M059J (cell line): ENCODE measurements at regions not wholly inside any gene's neighbourhood (a gene's known extent, or its start where the extent isn't known, plus 50 kb on each side); places are given as distances from the start of the nearest gene placed in this dataset.

Source experiments
- DNase-seq: peaks from one replicate; pipeline ENCODE4 v3.0.0-alpha.2; 2012; ENCODE audit warnings: low read depth

DNA sequence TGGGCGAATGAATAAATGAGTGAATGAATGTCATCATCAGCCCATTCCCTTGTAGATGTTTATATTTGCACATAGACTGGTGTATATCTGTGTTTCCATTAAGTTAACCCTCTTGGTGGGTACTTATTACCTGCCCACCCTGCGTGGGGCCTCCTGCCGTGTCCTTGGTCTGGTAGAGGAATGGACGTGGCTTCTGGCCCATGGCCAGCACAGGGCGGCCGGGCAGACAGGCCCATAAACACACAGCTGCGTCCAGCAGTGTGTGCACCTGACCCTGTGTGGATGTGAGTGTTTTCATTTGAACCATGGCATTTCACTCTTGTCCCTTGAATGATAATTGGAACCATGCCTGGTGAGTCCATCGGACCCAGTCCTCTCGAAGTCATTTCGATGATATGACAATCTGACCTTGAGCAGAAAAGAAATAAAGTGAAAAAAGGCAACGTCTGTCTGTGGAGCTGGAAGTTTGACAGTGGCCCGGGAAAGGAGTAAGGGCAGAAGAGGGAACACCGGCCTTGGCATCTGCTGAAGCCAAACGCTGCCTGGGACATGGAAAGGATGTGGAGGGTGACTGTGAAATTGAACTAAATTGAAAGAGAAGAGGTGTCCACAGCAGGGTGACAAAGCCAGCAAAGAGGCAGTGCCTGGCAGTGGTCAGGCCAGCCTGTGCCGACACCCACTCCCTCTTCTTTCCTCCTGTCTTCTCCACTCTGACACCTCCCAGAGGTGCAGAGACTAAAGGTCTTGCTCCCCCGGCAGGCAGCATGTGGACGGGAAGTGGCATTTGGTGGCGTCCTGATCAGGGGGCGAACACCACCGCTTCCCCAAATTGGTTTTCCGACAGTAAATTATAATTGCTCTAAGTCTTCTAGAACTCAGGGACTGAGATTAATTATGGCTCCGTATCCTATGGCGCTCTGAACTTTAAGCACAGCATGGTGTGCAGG is 199.0 kb upstream of the ZMIZ1 start:
- DNase-seq = no peak

DNA sequence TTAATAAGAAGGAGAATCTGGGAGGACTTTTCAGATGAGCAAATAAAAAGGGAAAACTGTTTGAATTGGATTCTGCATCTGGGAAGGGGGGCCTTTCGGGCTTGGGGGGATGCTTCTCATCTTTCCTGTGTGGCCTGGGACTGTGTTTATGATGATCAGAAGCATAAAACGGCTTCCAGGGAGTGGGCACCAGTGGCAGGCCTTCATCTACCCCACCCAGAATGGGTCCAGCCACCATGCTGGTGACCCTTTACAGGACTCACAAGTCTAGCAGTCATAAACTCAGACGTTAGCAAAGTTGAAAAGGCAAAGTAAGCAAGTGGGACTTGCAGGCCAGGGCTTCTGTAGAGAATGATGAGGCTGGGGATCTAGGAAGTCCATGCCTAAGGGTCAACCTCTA is 198.3 kb upstream of the ZMIZ1 start:
- DNase-seq = no peak

DNA sequence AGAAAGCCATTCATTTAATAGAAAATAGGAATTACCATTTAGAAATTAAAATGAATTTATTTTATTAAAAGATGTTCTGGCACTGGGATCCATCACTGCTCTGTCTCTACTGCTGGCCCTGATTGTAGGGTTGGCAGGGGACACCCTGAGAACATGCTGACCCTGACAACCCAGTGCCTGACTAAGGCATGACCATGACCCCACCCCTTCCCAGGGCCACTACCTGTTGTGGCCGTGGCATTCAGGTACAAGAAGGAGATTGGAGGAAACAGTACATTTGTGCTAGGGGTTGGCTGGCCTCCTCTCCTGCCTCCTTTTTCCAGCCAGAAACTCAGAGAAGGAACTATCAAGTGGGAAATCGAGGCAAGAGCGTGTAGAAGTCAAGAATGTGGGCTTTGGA is 197.0 kb upstream of the ZMIZ1 start:
- DNase-seq = no peak

DNA sequence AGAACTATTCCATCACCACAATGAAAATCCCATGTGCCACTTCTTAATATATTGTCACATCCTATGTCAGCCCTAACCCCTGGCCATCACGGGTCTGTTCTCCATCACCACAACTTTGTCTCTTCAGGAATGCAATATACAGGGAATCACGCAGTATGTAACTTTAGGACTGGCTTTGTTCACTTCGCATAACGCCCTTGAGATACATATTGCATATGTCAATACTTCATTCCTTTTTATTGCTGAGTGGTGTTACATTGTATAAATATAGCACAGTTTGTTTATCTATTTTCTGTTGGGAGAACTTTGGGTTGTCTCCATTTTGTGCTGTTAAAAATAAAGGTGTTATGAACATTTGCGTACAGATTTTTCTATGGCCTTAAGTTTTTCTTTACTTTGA is 195.4 kb upstream of the ZMIZ1 start:
- DNase-seq = no peak

DNA sequence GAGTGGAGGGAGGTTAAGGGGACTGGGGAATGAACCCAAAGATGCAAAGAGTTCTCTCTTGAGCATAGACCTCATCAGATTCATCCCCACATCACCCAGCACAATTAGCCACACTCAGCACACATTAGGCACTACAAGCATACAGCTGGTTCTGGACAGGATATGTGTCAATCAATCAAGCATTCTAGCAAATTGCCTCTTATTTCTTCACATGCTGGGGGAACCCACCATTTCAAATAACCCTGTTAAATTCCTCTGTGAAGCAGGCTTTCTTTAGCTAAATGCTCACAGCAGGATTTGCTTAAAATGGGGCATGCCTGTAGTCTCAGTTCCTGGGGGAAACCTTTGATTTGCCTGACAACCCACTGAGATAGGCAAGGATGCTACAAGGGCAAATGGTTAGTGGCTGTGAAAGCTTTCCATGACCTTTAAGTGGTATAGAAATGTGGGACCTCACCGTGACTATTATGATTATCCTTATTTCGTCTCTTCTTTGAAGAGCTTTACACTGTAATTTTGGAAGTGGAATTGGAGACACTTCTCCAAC is 193.4 kb upstream of the ZMIZ1 start:
- DNase-seq = no peak

DNA sequence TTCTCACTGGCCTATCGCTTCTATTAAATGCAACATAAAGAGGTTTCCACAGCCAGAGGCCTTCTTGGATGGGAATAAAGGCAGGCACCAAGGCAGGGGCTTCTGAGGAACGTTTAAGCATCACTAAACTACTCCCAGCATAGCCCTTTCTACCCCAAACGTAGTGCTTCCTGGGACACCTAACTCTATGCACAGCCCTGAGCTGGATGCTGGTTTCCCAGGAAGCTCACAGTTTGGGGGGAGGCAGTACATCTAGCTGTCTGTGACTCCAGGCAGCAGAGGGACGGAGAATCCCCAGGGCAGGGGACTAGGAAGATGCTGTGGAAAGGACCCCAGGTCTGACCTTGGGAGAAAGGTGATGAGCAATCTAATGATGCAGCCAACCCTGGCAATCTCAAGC is 192.8 kb upstream of the ZMIZ1 start:
- no peak for DNase-seq

DNA sequence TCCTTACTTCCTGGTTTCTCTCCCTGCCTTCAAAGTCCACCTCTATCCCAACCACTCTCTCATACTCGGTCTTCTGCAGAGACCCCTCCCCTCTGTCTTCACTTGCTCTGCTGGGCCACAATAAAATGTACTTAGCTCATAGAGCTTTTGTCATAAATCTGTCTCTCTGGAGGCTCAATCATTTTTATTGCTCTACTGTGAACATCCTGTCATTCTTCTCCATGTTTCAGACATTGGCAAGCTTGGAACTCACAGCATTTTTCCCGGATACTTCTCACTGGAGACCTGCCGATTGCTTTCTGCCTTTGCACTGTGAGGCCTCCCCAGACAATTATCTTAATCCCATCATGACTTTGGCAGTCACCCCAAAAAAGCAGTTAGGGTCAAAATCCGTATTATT is 192.3 kb upstream of the ZMIZ1 start:
- DNase-seq = no peak

DNA sequence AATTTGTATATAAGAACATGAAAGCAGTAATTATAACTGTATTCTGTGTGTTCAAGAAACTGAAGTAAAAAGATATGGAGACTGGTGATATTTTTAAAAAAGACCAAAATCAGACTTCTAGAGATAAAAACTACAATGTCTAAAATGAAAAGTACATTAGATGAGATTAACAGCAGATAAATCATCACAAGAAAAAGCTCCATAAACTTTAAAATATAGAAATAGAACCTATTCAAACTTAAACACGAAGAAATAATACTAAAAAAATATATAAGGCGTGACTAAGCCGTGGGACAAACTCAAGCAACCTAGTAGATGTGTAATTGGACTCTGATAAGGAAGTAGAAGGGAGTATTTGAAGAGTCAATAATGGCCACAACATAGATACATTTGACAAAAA is 189.1 kb upstream of the ZMIZ1 start:
- no peak for DNase-seq

DNA sequence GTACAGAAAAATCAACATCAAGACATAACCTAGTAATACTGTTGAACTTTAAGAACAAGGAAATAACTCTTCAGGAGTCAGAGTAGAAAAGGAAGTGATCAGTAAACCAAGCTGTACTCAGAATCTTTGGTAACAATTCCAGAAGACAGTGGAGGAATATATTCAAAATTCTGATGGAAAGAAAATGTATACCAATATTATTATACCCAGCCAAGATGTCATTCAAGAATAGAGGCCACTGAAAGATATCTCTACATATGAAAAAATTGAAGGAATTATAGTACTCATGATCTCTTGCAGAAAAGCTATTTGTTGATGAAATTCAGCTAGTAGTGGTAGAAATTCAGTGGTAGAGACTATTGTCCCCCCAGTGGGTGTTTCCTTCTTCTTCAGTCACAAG is 182.6 kb upstream of the ZMIZ1 start:
- no peak for DNase-seq

DNA sequence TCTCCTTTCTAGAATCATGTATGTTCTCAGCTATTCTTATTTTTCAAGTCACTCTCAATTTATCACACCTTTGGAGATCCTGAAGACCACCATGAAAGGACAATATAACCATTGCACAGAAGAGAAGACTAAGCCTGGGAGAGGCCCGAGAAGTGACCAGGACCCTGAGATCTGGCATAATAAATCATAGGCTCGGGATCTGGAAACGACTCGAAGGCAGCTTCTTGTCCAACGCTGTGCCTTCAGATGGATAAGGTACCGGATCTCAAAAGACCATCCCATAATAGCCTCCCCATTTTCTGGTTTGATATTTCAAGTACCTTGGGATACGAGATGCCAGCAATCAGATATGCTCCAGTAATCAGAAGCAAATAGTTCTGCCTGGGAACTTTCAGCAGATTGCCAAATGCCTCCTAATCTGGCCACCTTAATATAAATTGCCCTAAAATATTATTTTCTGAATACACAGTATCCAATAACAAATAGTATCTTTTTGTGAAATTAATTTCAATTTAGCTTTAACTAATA is 179.2 kb upstream of the ZMIZ1 start:
- DNase-seq = no peak

DNA sequence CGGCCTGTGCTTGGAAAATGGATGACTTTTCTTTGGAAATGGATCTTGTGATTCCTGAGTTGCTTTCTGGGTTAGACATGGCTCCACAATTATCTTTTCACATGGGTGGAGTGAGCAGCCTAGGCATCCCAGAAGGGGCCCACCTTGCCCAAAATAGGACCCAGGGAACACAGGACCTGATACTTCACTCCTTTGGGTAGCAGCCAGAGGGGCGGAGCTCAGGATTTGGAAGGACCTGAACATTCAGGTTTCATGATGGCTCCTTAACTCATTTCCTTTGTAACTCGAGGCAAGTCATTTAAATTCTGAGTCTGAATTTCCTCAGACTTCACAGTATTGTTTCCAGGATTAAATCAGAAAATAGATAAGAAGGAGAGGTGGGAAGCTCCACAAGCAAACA is 178.3 kb upstream of the ZMIZ1 start:
- no peak for DNase-seq

DNA sequence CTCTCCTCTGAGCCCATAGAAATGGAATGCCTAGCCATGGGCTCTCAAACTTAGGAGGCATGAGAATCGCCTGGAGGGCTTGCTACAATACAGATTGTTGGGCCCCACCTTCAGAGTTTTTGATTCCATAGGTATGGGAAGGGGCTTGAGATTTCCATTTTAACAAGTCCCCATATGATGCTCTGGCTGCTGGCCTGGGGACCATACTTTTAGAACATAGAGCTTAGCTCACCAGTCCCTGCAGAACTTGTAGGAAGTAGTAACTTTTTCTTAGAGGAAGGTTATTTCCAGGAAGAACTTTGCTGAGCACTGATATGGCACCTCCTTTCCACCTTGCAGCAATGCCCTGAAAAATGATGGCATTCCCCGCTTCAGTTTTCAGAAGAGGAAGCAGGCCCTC is 177.0 kb upstream of the ZMIZ1 start:
- no peak for DNase-seq

DNA sequence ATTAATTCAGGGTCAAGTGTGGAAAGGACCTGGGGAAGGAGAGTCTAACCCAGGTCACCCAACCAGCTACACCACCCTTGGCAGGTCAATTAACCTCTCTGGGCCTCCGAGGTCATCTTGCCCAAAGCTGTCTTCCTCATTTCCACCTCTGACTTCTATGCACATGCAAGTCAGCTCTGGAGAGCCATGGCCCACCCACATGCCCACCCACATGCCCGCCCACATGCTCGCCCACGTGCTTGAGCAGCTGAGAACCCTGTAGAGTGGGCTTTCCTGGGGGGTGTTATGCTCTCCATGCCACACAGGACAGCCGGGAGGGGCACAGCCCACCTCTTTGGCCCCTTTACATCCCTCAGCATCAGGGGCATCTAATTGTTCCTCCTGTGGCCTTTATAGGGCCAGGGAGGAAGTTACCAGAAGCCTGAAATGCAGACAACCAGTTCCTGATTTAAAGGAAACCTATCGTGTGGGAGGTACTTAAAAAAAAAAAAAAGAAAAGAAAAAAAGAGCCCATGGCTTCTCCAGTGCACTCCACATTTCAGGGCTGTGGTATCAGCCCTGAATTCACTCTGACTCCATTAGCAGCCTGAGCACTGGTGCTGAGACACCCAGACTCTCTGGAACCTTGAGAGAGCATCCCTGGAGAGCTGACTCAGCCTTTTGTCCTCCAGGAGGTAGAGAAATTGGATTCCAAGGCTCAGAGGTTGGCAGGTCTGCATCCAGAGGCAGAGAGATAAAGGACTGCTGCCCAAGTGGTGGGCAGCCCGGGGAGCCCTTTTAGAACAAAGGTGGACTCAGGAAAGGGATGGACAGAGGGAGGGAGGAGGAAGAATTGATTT is 176.2 kb upstream of the ZMIZ1 start:
- peak; percentile 21 for DNase-seq

DNA sequence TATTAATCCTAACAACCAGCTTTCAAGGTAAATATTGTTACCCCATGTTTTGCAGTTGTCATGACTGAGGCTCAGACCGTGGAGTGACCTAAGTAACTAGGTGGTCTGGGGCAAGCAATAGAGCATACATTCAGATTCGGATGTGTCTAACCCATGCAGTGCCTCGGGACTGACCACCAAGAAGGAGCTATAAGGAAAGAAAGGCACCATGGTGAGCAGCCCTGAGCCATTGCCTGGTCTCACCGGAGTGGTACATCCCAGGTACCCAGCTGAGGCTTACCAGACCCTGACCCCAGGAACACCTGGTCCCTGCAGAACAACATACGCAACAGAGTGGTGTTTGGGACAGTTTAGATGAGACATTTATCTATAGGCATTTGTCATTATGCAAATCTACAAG is 175.5 kb upstream of the ZMIZ1 start:
- no peak for DNase-seq

DNA sequence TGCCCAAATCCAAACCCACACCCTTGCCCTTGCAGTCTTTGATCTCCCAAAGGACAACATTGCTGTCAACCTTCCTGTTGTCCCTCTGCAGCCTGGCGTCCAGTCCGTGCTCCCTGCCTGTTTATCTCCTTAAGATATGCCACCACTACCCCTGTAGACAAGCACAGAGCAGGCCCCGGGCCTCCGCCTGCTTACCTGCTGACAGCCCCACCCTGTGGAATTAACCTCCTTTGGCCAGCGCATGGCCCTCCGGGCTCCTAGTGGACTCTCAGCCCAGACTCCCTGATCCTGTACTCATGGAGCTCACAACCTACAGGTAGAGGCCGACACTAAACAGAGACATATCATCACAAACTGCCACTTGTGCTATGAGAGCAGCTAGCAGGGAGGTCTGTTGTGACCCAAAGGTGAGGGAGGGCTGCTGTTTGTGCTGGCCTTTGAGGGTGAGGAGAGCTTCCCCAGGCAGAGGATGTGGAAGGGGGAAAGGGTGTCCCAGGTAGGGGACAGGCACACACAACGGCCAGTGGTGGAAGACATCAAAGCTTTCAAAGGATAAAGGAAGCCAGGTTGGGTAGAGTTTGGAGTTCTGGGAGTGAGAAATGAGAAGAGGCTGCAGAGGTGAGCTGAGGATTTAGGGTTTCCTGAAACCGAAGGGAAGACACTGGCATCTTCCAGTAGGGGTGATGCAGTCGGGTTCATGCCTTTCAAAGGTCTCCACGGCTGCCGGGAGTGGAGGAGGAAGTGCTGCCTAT is 174.5 kb upstream of the ZMIZ1 start:
- no peak for DNase-seq

DNA sequence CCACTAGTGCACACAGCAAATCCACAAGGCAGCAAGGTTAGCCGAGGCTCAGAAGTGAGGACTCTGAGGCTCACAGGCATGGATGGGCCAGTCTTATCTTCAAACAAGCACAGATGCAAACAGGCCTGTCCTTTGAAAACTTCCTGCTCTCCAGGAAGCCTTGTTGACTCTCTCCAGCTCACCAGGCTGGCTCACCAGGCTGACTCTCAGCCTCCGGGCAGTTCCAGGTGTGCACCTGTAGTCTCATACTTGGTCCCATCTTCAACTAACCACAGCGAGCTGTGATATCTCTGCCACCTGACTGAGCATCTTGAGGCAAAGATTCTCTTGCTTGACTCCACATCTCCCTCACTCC is 173.9 kb upstream of the ZMIZ1 start:
- no peak for DNase-seq

DNA sequence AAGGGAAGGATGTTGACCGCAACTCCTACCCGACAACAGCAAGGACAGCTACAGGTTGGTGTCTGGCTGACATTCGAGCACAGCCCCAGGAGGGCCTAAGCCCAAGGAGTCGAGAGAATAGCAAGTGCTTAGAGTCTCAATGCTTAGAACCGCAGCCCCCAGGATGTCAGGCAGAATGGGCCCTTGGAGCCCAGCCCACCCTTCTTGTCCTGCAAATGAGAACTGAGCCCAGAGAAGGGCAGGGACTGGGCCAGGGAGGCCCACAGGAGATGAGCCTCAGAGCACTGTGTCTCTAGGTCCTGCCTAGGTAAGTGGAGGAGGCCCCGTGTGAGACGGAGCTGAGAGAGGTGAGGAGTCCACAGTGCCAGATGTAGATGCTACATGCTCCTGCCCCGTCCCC is 173.3 kb upstream of the ZMIZ1 start:
- DNase-seq = no peak

DNA sequence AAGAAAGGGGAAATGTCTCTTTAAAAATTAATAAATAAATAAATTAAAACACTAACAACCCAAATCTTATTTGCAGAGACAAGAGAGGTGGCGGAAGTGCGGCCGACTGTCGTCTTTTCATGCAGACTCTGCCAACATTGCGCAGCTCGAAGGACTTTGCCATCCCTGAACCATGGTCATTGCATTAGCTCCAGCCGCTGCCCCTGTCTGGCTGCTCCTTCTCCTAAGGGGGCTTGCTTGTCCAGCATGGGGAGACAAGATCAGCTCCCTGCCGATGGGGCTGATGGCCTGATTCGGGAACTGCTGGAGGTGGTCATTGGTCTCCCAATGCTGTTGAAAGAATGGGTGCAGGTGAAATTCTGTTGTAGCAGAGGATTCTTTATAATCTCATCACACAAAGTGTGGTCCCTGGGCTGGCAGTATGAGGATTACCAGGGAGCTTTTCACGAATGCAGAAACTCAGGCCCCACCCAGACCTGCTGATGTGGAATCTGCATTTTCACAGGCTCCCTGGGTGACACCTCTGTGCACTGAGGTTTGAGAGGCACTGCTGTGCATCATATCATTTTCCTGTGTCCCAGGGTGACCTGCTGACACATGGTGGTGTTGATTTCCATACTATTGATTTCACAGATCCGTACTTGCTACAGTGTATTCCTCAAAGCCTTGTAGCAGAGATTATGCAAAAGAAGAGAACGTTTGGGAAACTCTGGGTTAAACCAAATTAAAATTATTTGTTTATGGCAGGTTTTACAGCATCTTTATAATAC is 172.4 kb upstream of the ZMIZ1 start:
- DNase-seq = no peak

DNA sequence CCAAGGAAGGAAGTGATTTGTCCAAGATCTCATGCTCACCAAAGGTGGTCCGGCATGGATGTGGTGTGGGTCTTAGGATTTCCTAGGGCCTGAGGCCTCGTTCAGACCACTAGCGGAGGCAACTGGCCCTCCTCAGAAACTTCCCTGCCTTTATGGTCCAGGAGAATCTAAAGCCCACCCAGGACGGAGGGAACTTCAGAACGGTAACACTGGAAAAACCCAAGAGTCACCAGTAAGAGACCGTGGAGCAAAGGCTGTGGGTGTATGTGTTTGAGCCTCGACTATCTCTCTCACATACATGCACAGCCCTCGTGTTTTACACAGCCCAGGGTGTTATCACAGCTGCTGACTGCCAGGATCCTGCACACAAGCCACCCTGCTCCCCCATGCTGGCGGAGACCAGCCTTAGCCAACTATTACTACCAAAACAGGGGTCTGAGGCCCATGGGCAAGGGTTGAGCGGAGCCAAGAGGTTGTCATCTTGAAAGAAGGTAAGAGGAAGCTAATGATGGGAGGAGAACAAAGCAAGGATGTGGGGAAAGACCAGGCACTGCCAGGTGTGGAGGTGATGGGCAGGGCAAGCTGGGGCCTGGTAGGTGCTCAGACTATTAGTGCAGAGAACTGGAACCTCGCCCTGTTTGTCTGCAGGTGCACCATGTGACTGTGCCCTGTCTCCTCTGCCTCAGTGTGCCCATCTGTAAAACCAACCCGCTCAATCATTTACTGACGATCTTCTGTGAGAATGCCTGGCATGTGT is 170.2 kb upstream of the ZMIZ1 start:
- DNase-seq = no peak

DNA sequence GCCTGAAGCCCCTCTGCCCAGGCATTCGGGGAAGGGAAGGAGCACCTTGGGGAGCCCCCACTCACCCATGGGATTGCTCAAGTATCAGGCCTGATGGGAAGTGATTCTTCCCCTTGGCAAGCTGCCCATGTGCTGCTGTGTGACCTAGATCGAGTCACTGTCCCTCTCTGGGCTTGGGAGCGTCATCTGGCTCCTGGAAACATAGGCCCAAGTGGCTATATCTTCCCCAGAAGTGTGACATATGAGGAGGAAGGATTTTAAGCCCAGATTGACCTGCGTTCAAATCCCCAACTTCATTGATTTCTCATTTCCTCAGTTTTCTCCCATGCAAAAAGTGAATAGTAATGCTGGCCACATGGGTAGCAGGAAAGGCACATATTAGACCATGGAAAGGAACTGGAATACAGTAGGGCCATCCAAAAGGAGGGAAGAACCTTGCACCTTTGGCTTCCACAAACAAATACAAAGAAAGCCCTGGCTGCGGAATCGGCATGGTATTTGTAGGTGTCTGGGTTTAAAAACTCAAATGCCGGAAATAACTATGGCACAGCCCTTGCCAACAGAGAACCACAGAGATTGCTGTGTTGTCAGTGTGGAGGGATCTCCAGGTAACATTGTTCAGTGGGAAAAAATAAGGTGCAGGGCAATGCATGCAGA is 169.5 kb upstream of the ZMIZ1 start:
- no peak for DNase-seq
